BJ (cell line): ENCODE measurements at regions not wholly inside any gene's neighbourhood (a gene's known extent, or its start where the extent isn't known, plus 50 kb on each side); places are given as distances from the start of the nearest gene placed in this dataset.

Source experiments
- CTCF ChIA-PET: fragments of 350-600 bp; formaldehyde crosslinking; extraction: SDS; loops from one replicate; lab custom pipeline; 2021; ENCODE audit warnings: antibody characterized with exemption, inconsistent platforms; lab: Yijun Ruan, JAX
- POLR2A ChIA-PET: fragments of 300-600 bp; sonication (Branson Sonifier 250); formaldehyde crosslinking; extraction: SDS; loops from one replicate; lab custom pipeline; 2021; ENCODE audit warnings: antibody characterized with exemption; lab: Charles Lee
- DNase-seq: peaks from one replicate; pipeline ENCODE4 v3.0.0-alpha.2; 2011; ENCODE audit warnings: low read depth
- H3K27me3 ChIP-seq: 2 replicates; pipeline ENCODE4 v1.6.0; 2011; ENCODE audit warnings: low read length; ENCODE audit not compliant: control insufficient read depth, insufficient read depth
- H3K36me3 ChIP-seq: 2 replicates; pipeline ENCODE4 v1.5.1; 2011; ENCODE audit warnings: low read length; ENCODE audit not compliant: control insufficient read depth, insufficient read depth
- H3K4me3 ChIP-seq: 2 replicates; pipeline ENCODE4 v1.5.1; 2011; ENCODE audit warnings: low read depth, mild to moderate bottlenecking, control low read depth, low read length
- TF ChIP-seq, protein P1 (sequence below): IDR thresholded peaks from 2 replicates; pipeline ENCODE4 v1.5.1; 2011; ENCODE audit warnings: low read depth, mild to moderate bottlenecking, control low read depth, inconsistent platforms, low read length, moderate library complexity; ENCODE audit not compliant: insufficient read depth

GRCh38 chr7:142698429-142698828 is 50.8 kb upstream of the PRSS1 start:
- ChIA-PET POLR2A (no interaction called here), CTCF (no interaction called here)
- no peak for DNase-seq
- no peaks in the 10 kb centered on the region for H3K36me3 ChIP-seq
- H3K4me3 ChIP-seq: no peak overlapping the region
- TF ChIP-seq, protein P1, sequence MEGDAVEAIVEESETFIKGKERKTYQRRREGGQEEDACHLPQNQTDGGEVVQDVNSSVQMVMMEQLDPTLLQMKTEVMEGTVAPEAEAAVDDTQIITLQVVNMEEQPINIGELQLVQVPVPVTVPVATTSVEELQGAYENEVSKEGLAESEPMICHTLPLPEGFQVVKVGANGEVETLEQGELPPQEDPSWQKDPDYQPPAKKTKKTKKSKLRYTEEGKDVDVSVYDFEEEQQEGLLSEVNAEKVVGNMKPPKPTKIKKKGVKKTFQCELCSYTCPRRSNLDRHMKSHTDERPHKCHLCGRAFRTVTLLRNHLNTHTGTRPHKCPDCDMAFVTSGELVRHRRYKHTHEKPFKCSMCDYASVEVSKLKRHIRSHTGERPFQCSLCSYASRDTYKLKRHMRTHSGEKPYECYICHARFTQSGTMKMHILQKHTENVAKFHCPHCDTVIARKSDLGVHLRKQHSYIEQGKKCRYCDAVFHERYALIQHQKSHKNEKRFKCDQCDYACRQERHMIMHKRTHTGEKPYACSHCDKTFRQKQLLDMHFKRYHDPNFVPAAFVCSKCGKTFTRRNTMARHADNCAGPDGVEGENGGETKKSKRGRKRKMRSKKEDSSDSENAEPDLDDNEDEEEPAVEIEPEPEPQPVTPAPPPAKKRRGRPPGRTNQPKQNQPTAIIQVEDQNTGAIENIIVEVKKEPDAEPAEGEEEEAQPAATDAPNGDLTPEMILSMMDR: no peak
- H3K27me3 ChIP-seq: no peaks in the 10 kb centered on the region

GRCh38 chr7:142697270-142697669 is 52.0 kb upstream of the PRSS1 start:
- no peaks in the 10 kb centered on the region for H3K36me3 ChIP-seq
- H3K27me3 ChIP-seq: no peaks in the 10 kb centered on the region
- ChIA-PET POLR2A (no interaction called here), CTCF (no interaction called here)
- TF ChIP-seq, protein P1: no peak
- no peak for DNase-seq
- no peak overlapping the region for H3K4me3 ChIP-seq

GRCh38 chr7:142696456-142697179 is 52.7 kb upstream of the PRSS1 start:
- TF ChIP-seq, protein P1: no peak
- Histone ChIP-seq H3K27me3 (no peaks in the 10 kb centered on the region), H3K4me3 (no peak overlapping the region), H3K36me3 (no peaks in the 10 kb centered on the region)
- CTCF ChIA-PET: interaction anchor here (2.7 kb wide), 1 partner anchor 16 kb away, joined by 7 read pairs; no protein-coding TSS in a partner anchor
- POLR2A ChIA-PET: no interaction called here
- DNase-seq: no peak

GRCh38 chr7:142693911-142694310 is 55.4 kb upstream of the PRSS1 start:
- Histone ChIP-seq H3K36me3 (no peaks in the 10 kb centered on the region), H3K27me3 (peaks cover under 1% of the 10 kb centered on the region; the same call in 1 of the 2 replicates), H3K4me3 (no peak overlapping the region)
- ChIA-PET POLR2A (no interaction called here), CTCF (interaction anchor here (0.8 to 2.7 kb wide), 2 partner anchors 9 to 19 kb away, joined by 3 to 7 read pairs; no protein-coding TSS in a partner anchor)
- DNase-seq: no peak
- TF ChIP-seq, protein P1: no peak

GRCh38 chr7:142690554-142691182 is 58.6 kb upstream of the PRSS1 start:
- CTCF ChIA-PET: no interaction called here
- H3K36me3 ChIP-seq: no peaks in the 10 kb centered on the region
- H3K4me3 ChIP-seq: no peak overlapping the region
- POLR2A ChIA-PET: no interaction called here
- peaks cover 2% of the 10 kb centered on the region; the same call in 1 of the 2 replicates for H3K27me3 ChIP-seq
- TF ChIP-seq, protein P1: no peak
- no peak for DNase-seq
